Stromal cell of bone marrow (primary cell): ENCODE measurements at regions not wholly inside any gene's neighbourhood (a gene's known extent, or its start where the extent isn't known, plus 50 kb on each side); places are given as distances from the start of the nearest gene placed in this dataset.
A peak's percentile ranks its signal among the peaks of the same experiment; 100 is the strongest.
"Not testable (repeated sequence)": the region's sequence is repeated elsewhere in the genome, so short reads cannot be mapped to it uniquely, and the experiment has no call there.

ENCODE experiments used
- DNase-seq: peaks from one replicate; pipeline ENCODE4 v3.0.0-alpha.2; 2012; ENCODE audit warnings: low read depth

DNA sequence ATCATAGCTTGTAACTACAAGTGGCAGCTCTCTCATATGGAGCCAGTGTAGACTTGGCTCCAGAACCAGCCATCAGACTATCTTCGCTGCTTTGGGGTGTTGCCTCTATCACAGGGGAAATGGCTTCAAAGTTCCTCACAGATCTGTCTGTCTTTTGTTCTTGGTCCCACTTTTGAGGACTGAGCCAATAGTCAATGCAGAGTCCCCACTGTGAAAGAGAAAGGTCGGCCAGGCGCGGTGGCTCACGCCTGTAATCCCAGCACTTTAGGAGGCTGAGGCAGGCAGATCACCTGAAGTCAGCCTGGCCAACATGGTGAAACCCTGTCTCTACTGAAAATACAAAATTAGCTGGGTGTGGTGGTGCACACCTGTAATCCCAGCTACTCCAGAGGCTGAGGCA is 86.9 kb upstream of the FZD7 start:
- not testable (repeated sequence) for DNase-seq

- DNase-seq: no peak
These were observed 86.4 kb upstream of the FZD7 start for GRCh38 chr2:201947287-201947686.

DNA sequence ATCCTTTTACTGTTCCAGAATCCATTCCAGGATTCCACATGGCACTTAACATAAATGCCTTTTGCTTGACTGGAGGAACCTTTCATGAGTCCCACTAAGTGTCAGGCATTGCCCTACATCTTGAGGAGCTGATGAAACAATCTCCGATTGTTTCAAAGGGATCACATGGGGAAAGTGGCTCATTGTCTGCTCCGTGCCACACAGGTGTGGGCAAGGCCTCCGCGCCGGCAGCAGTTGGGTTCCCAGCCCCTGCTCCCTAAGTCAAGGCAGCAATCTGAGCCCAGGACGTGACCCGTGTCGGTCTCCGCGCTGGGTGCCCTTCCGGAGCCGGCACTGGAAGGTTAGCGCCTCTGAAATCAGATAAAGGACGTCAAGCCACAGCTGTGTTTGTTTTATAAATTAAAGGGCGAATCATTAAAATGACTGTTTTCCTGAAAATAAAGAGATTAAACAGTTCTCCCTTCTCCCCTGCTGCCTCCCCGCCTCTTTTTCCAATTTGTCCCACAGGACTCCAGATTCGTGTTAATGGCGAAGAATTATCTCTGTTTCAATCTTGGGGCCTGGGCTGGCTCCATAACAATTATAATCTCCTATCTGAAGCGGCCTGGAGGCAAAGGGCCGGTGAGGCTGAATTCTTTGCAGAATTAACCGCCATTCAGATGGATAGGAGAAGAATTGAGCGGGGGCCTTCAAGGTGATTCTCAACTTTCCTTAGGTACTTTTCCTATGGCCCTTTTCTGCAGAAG is 84.3 kb upstream of the FZD7 start:
- DNase-seq: no peak

GRCh38 chr2:201949927-201950246 is 83.8 kb upstream of the FZD7 start:
- DNase-seq: no peak

DNA sequence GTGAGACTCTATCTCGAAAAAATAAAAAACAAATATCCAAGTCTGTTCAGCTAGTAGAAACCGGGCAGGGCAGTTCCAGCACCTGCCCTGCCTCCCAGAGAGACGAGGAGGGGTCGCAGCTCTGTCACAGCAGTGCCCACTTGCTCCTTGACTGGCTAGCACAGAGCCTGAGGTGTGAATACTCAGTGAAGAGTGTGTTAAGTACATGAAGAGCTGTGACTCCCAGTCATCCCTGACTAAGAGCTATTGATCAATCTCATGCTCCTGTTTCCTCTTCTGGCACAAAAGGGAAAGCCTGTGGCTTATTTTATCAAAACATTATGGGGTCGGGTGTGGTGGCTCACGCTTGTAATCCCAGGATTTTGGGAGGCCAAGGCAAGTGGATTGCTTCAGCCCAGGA is 83.0 kb upstream of the FZD7 start:
- peak; percentile 43 for DNase-seq

DNA sequence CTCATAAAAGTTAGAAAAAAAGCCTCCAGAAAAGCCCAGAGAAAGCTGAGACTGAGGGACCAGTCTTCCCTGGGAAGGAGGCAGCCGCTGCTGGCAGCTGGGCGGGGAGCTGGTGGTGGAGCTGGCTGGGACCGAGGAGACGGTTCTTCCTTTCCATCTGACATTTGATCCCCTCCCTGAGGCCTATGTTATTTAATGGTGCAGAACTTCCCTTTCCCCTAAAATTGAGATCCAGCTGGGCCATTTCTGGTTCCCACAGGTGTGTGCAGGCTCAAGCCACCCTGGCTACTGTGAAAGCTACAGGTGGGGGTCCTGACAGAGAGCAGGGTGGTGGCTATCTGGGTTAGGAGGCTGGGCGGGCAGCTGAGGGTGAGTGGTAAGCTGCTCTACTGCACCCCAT is 81.5 kb upstream of the FZD7 start:
- DNase-seq: no peak

DNA sequence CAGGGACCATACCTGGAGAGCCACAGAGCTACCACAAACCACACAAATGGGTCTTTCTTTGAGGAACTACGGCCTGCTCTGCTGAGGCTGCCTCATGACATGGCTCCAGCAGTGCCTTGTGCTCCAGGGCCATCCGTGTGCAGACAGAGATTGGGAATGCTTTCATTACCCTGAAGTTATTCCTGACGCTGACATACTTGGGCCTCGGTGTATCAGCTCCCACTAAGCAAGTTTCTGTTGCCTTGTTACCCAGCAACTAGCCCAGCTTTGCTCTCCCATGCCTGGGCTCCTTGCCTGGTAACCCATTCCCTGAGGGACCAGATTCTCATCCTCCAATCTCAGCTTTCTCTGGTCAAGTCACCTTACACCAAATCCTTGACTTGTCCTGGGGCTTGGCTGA is 80.3 kb upstream of the FZD7 start:
- DNase-seq: no peak

GRCh38 chr2:201953880-201954279 is 79.8 kb upstream of the FZD7 start:
- no peak for DNase-seq

DNA sequence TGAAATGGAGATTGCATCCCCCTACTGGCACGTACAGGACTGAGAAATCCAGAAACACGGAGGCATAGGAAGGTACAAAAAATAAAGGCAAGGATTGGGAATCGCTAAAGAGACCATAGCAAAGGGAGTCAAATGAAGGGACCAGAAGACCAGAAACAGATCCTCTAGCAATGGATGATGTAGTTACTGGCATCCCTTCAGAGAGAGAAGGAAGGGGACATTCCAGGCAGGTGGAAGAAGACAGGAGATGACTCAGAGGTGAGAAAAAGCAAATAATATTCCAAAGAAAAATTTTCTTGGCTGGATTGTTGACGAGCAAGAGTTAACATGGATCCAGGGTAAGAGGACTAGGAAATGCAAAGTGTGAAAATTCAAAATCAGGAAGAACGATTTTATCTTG is 78.4 kb upstream of the FZD7 start:
- no peak for DNase-seq

DNA sequence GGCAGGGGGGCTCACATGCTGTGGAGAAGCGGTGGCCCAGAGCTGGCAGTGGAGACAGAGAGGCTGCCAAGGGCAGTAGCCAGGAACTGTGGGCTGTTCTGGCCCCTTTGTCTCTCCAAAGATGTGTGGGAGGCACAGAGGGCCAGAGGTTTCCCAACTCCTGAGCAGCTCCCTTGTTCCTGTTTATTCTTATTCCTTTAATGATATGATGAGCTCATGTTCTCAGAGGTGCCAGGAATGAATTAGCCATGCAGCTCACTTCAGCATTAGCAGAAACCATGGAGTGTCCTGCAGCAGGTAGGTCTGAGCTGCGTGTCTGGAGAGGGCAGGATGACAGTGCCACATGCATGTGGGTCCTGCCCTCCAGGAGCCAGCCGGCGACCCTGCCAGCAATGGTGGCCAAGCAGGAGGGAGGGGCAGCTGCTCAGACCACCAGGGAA is 77.9 kb upstream of the FZD7 start:
- DNase-seq: no peak

DNA sequence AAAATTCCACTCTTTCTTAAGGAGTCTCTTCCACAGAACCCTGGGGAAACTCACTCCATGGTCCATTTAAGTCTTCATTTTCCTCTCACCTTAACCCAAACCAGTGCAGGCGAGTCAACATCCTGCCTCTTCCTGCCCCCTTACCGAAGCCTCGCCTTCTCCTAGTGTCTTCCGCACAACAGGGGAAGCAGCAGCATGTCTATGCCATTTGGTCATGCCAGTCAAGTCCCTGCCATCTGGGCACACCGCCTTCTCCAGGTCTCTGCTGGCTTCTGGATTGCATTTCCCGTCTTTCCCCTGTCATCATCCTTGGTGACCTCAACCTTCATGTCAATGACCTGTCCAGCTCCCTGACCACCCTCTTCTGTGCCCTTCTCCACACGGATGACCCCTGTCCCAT is 77.3 kb upstream of the FZD7 start:
- no peak for DNase-seq

- no peak for DNase-seq
These were observed 76.6 kb upstream of the FZD7 start for GRCh38 chr2:201957091-201957490.

- DNase-seq: no peak
These were observed 74.5 kb upstream of the FZD7 start for GRCh38 chr2:201959198-201959597.

DNA sequence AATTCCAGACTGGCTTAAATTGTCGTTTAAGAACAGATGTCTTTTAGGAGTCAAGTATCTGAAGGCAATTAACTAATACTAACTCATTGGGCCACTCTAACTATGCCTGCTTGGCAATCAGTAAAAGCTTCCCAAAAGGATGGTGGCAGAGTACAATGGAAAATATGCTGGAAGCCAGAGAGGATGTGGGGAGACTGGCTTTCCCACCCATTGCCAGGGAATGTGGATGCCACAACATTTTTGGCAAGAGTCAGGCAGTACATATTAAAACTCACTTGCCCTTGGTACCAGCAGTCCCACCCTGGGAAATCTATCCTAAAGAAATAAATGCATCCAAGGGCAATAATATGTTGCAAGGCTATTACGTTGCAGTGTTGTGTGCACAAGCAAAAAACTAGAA is 74.0 kb upstream of the FZD7 start:
- DNase-seq: peak; percentile 56

DNA sequence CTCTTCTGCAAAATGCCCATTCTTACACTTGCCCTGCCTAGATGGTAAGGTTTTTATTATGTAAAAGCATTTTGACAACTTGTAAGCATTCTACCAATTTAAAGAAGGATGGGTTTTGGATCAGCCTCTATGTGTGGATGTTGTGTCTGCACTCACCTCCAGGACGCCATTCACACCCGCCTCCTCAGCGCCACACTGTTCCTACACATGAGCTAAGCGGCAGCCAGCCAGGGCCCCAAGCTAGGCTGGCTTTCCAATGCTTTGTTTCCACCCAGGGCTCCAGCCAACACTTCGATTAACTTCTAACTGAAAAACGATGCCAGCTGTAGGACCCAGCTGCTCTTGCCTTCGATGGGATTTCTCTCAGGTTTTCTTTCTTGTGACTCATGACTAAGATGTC is 73.3 kb upstream of the FZD7 start:
- DNase-seq: no peak

DNA sequence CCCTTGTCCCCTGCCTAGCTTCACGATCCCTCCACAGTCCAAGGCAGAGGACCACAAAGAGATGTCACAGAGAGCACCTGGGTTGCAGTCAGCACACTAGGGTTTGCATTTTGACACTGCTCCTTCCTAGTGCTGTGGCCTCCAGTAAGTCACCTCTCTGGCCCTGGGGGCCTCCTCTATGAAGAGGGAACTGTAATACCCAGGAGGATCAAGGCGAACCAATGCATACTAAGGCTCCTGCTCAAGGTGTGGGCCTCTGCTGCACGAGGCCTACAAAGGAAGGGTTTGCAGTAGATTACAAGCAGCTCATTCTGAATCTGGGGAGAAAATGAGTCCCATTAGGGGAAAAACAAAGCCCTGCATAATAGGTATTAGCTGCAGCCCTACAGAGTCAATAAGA is 72.3 kb upstream of the FZD7 start:
- DNase-seq: no peak

GRCh38 chr2:201962774-201963562 is 70.7 kb upstream of the FZD7 start:
- no peak for DNase-seq

GRCh38 chr2:201964011-201964410 is 69.6 kb upstream of the FZD7 start:
- DNase-seq: no peak

GRCh38 chr2:201964631-201965206 is 68.9 kb upstream of the FZD7 start:
- DNase-seq: no peak

- no peak for DNase-seq
These were observed 68.1 kb upstream of the FZD7 start for GRCh38 chr2:201965550-201965949.

GRCh38 chr2:201966691-201967438 is 66.8 kb upstream of the FZD7 start:
- DNase-seq: no peak

DNA sequence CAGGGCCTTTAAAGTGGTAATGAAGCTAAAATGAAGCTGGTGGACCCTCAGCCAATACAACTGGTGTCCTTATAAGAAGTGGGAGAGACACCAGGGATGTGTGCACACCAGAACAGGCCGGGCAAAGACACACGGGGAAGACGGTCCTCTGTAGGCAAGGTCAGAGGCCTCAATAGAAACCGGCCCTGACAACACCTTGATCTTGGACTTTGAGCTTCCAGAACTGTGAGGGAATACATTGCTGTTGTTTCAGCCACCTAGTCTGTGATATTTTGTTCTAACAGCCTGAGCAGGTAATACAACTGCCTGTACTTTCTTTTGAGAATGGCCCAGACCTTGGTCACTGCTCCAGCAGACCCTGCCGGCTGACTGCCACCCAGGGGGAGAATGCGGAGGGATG is 65.6 kb upstream of the FZD7 start:
- DNase-seq: no peak

- DNase-seq: no peak
These were observed 65.2 kb upstream of the FZD7 start for GRCh38 chr2:201968476-201968875.
